ENCODE measurements at regions not wholly inside any gene's neighbourhood (a gene's known extent, or its start where the extent isn't known, plus 50 kb on each side); places are given as distances from the start of the nearest gene placed in this dataset.
"Not testable (repeated sequence)": the region's sequence is repeated elsewhere in the genome, so short reads cannot be mapped to it uniquely, and the experiment has no call there.

DNA sequence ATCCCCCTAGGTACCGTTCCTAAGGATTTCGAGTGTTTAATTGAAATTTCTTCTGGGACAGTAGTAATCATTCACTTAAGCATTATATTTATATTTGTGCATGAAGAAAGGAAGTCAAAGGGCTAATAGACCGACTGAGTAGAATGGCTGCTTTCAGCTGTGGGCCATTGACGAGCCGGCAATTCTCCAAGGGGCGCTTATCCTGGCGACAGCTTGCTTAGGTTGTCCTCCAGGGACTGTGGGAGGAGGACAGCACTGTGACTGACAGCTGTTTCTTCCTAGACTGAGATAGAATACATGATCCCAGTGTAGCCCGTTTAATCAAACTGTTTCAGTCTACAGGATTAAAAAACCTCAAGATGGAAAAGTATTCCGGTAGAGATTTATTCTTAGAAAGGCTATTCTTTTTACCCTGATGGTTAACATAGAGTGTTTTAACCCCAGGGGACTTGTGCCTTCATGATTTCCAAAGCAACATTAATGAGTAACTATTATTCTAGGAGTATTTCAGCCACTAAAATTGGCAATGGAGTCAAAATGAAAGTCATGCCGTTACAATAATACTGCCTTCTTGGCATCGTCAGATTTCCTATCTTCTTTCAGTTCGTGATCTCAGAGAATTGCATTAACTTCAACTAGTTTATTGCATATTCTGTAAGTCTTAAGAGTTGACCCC lies 943.1 kb upstream of the WWC1 start:
- no peak for DNase-seq (ENCODE audit: low spot score)

DNA sequence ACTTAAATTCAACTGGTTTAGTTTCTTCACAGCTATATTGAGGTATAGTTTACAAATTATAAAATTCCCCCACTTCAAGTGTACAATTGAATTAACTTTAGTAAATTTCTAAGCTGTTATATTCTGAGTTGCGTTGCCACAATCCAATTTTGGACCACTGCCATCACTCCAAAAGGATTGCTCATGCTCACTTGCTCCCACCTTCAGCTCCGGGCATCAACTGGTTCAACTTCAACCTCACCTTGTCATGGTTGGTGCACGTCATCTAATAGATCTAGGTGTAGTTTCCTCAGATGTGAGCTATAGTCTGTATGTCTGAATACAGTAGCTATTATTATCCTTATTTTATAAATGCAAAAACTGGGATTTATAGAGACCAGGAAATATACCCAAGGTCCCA lies 942.5 kb upstream of the WWC1 start:
- no peak for DNase-seq (ENCODE audit: low spot score)

DNA sequence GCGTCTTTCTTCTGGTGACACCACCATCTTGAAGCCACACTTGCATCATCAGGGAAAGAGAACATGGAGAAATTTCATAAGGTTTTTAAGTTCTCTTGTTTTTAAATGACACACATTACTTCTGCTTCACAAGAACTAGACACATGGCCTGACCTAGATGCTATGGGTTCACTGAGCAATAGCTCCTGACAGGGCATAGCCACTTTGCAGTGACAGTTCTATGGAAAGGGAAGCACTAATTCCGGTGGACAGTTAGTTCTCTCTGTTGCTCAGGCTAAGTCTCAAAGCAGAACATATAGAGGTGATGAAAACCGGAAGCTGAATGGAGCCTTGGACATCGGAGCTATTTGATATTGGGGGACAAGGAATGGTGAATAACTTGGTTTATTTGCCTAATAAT lies 940.1 kb upstream of the WWC1 start:
- no peak for DNase-seq (ENCODE audit: low spot score)

DNA sequence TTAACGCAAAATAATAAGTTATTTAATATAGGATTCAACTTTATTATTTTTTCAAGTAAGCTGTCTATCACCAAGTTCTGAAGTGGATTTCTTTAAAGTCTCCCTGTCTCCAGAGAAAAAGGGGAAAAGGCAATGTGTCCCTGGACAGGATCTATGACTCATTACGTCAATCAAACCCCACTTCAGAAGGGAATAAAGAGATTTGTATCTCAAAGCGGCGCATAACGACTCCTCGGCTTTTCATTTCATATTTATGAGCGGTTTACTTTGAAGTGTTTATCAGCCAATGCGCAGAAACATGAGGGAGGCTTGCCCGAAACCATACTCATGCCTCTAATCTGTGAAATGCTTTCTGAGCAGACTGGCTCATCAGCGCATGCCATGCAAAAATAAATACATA lies 938.6 kb upstream of the WWC1 start:
- no peak for DNase-seq (ENCODE audit: low spot score)

DNA sequence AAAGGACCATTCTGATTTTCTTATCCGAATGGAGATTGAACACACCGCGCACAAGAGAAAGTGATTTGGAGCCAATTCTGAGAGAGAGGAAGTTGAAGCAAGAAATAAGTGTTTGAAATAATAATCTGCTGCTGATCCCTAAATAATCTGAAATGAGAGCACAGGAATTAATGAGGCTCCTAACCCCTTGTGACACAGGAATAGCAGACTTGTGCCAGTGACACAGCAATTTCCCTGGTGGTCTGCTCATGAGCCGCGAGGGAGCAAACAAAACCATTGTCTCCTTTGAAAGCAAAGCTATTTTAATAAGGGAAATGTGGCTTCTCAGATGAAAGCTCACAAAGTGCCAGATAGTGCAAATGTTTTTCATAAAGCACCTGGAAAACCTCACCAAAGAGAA lies 936.1 kb upstream of the WWC1 start:
- no peak for DNase-seq (ENCODE audit: low spot score)

DNA sequence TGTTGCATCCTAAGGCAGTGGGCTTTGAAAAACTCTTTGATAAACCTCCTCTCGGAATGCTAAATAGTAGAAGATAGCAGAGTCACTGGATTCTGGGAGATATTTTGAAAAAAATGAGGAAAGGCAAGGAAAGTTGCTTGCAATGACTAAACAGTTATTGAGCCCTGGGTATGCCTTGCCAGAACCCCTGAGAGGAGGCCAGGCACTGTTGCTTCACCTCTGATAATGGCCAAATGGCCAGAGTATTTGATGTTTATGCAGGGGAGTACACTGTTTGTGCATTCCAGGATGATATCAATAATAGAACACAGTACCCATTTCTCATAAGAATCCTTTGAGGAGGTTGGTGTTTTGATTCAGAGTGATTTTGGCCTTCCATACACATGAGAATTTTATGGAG lies 935.1 kb upstream of the WWC1 start:
- no peak for DNase-seq (ENCODE audit: low spot score)

DNA sequence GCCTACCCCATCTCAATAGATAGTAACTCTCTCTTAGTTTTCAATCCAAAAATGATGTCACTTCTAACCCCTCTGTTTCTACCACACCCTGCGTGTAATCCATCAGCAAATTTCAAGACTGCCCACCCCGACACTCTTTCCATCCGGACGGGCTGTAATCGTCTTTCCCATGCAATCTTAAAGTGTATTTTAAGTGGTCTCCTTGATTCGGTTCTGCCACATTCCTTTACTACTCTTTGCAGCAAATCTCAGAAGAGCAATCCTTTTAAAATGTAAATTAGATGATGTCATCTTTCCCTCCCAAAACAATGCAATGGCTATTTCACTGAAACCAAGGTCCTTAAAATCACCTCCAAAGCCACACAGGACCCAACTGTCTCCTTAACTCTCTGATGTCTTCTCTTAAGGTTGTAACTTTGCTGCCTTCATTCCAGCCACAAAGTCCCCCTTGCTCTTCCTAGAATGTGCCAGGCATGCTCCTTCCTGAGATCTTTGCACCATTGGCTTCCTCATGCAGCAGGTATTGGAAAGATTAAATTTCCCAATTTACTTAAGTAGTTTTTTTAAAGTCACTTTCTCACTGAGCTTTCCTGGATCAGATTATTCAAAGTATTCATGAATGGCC lies 932.5 kb upstream of the WWC1 start:
- DNase-seq (ENCODE audit: low spot score), result no peak

DNA sequence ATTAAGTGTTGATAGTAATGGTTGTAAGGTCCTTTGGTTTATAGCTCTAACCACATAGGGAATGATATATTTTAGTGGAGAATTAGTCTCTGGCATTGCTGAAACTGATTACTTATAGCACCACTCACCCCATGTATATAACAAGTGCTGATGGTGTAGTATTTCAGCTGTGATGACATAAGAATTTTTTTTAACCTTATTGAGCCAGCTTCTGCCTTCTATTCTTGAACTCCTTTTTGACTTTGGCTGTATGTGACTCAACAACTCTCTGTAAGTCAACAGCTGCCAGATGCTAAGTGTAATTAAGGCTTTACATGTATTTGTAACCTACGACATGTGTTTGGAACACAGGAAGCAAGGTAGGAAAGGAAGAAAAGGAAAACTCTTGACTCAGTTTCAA lies 929.6 kb upstream of the WWC1 start:
- DNase-seq (ENCODE audit: low spot score), result no peak

DNA sequence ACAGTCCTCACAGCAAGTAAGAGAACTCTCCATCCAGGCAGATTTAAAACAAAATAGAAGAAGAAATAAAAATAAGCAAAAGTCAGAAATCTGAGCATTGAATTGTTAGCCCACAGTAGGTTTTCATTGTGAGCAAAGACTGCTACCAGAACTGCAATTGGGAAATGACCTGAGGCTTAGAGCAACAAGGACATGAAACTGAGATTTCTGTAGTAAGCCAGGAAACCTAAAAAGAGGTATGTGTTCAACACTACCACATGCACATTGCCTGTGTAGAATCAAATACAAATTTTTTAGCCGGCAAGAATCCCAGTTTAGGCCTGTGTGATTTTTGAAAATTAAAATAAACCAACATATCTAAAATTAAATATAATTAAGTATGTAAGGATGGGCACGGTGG lies 928.4 kb upstream of the WWC1 start:
- no peak for DNase-seq (ENCODE audit: low spot score)

DNA sequence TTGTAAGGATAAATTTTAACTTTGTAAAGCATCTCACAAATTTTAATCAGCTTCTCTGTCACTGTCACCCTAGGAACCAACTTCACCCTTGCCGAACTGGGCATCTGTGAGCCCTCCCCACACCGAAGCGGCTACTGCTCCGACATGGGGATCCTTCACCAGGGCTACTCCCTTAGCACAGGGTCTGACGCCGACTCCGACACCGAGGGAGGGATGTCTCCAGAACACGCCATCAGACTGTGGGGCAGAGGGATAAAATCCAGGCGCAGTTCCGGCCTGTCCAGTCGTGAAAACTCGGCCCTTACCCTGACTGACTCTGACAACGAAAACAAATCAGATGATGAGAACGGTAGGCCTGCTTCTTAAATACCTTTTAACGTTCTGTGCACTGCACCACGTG lies 916.3 kb upstream of the WWC1 start:
- DNase-seq (ENCODE audit: low spot score), result no peak

DNA sequence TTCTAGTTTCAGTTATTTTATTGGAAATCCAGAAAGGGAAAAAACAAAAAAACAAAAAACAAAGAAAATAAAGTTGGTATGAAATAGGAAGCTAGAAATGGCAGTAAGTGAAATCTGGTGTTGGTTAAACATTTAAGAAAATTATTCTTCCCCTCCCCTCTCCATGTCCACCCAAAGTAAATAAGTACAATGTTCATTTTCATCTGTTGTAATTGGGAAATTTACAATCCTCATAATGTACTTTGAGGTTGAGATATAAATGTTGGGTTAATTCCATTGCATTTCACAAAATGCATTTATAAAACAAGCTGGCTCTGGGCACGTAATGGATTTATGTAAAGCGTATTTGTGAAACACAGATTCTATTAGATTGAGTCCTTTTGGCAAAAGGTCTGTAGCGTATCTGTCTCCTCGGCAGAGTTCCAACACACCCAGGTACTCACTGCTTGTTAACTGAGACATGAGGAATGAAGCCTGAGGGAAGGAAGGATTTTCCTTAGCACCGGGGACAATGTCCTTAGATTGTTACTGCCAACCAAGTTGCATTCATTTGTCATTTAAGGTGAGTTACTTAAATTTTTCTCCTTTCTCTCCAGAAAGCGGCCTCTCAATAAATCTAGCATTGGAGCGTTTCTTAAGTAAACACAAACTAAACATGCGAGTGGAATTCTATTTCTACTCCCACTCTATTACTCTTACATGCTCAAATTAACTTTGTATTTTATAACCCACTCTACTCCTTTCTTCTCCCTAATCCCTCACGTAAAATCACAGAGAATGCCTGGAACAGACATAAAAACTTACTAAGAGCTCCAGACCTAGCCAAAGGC lies 912.3 kb upstream of the WWC1 start:
- DNase-seq (ENCODE audit: low spot score), result no peak

DNA sequence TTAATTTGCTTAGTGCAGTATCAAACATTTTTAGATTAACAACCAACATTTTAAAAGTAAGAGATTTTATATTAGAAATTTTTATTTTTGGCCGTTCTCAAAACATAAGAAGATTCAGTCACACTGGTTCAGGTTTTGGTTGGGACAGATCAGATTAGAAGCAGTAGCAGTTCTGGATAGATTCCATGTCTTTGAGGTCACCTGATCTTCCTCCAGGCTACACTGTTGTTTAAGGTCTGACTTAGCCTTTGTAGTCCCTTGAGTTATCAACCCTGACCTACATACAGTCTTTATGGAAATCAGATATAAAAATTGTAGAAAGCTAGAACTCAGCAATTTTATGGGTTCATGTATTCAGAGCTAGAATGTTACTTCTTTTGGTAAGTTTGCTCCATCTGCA lies 910.0 kb upstream of the WWC1 start:
- no peak for DNase-seq (ENCODE audit: low spot score)

DNA sequence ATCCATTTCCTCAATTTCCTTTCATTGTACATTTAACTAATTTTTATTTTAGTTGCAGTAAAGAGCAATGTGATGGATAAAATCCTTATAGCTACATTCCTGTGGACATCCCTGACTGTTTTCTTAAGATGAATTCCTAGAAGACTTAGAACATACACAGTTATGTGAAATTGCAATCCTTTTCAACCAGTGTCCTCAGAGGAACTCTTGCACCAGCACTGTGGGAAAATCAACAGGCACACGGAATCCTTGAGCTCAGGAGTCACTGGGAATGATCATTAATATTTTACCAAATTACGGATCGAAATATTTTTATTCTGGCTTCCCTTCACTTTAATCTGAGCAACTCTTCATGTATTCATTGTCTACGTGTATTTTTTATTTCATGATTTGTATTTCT lies 901.9 kb upstream of the WWC1 start:
- DNase-seq (ENCODE audit: low spot score), result no peak

DNA sequence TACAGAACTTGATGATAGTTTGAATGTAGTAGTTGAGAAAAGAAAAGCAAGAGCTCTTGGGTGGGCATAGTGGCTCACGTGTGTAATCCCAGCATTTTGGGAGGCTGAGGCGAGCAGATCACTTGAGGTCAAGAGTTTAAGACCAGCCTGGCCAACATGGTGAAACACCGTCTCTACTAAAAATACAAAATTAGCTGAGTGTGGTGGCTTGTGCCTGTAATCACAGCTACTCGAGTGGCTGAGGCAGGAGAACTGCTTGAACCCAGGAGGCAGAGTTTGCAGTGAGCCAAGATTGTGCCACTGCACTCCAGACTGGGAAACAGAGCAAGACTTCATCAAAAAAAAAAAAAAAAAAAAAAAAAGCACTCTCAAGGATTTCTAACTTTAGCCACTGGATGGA lies 900.2 kb upstream of the WWC1 start:
- not testable (repeated sequence) for DNase-seq (ENCODE audit: low spot score)

DNA sequence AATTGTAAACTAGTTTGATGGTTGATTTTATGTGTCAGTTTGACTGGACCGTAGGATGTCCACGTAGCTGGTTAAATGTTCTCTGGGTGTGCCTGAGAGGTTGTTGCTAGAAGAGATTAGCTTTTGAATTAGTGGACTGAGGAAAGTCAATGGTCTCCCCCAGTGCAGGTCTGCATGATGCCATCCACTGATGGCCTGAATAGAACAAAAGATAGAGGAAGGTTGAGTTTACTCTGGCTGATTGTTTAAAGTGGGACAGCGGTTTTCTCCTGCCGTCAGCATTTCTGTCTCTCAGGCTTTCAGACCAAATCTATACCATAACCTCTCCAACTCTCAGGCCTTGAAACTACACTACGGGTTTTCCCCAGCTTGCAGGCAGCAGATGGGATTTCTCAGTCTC lies 899.2 kb upstream of the WWC1 start:
- no peak for DNase-seq (ENCODE audit: low spot score)

DNA sequence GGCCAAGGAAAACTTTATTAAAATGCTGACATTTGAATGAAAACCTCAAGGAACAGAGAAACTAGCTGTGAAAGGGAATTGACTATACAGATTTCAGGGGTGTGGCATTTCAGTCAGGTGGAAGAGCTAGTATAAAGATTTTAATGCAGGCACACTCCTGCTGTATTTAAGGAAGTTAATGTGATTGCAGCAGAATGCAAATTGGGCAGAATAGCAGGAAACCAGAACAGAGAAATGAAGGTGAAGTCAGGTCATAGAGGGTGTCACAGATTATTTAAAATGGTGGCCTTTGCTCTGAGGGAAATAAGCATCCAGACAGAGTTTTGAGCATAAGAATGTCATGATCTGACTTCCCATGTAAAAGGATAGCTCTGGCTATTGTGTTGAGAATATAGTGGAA lies 898.1 kb upstream of the WWC1 start:
- no peak for DNase-seq (ENCODE audit: low spot score)

DNA sequence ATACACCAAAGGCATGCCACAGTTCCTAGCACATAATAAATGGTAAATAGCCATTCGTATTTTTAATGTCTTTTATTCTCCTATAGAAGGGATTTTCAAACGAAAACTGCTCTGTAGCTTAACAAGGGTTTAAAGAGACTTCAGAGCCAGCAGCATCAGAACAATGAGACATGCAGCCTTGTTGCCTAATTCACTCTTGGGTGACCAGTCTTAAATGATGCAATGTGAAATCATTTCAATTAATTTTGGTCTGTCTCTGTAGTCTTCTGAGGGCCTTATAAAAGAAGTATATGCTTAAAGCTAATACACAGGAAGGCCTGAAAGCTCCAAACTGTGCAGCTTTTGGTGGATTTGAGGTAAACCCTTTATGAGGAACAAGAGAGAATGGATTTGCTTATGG lies 888.8 kb upstream of the WWC1 start:
- DNase-seq (ENCODE audit: low spot score), result no peak

DNA sequence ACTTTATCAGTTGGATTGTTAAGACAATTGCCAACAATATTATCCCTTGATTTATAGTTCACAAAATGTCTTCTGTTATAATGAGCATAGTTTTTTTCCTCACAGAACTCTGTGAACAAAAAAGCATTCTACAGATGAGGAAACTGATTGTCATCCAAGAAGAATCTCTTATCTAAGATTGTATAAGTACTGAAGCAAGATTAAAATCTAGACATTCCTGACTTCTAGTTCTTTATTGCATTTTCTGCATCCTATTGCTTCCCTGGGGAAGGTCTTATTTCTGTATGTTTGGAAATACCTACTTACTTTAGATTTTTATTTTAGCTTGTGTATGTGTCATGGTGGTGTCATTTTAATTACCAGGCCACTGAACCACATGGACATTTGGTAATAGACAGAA lies 884.9 kb upstream of the WWC1 start:
- no peak for DNase-seq (ENCODE audit: low spot score)

DNA sequence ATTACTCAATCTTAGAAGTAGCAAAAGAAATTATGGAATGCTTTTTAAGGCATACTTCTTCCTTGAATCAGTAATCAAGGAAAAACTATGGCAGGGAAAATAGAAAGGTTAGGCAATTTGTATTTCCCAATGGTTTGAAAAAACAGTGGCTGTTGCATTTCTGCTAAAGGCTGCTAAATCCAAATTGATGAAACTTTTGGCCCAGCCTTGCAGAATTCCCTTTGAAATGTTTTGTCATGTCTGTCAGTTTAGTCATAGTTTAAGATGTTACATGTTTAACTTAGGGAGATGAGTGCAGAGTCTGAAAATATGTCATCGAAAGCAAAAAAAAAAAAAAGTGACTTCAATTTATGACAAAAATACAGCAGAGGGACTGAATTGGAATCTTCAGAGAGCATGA lies 878.9 kb upstream of the WWC1 start:
- no peak for DNase-seq (ENCODE audit: low spot score)

DNA sequence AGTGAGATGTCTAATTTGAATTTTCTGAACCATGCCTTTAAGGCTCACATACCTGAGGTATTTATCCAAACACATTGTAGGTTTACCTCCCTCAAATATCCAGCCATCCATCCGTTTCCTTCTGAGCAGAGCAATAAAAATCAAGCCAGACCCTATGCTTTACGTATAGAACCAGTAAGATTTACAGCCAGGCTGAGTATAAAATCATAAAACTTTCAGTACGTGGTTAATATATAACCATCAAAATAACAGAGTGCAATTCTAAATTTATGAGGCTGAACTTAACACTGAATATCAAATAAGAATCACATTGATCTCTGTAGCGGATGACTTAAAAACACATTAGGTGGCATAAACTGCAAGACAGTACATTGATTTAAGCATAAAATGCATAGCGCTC lies 877.9 kb upstream of the WWC1 start:
- no peak for DNase-seq (ENCODE audit: low spot score)

DNA sequence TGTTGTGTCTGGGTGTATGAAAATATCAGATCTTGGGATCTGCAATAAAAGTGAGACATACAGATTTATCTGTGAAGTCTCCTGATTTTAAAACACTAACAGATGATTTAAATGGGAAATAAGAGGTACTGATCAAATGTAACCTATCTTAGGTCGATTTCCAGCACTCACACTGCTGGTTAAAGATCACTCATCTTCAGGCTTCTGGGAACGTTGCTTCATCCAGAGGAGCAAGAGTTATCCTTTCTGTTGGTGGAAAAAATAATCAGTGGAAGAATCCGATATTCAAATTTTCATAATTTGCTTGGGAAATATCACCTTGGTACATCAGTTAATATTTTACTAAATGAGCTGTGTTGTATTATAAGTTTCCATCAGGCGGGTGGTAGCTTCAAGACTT lies 876.8 kb upstream of the WWC1 start:
- no peak for DNase-seq (ENCODE audit: low spot score)

DNA sequence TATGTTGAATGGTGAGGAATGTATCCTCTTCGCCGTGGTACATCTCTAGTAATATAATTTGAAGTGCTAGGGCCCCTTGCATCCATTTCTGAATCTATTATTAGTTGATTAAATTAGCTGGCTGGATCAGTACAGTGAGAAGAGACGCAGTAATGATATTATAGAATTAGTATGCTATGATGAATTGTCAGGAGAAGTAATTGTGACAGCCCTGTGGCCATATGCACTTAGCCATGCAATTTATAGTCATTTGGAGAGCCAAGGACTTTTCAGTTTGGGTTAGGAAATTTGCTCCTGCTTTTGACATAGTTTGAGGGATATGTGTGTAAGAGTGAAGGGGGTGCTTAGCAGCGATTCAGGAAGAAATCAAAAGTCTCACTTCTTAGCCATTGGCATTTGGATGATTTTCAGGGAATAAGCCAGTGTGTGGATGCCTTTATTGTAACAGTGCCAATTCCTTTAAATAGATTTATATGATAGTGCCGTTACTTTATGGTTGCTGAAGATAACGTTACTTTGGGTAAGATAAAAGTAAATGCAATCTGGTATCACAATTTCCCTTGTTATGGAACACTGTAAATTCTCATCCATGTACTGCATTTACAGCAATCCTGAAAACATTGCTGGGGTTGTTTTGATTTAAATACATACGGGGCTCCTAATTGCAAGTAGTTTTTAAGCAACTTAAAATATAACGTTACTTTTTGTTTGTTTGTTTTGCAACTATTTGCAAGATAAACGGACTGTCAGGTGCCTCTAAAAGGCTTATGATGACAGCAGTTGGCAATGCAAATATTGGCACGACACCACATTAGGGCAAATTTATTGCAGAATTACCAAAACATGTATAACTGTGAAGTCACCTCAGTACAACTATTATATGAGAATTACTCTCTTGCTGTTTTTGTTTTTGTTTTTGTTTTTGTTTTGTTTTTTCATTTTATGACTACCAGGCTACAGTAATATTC lies 875.4 kb upstream of the WWC1 start:
- DNase-seq (ENCODE audit: low spot score), result no peak
